OCI-LY7 (cell line): ENCODE measurements at regions not wholly inside any gene's neighbourhood (a gene's known extent, or its start where the extent isn't known, plus 50 kb on each side); places are given as distances from the start of the nearest gene placed in this dataset.
A peak's percentile ranks its signal among the peaks of the same experiment; 100 is the strongest.
"Not testable (repeated sequence)": the region's sequence is repeated elsewhere in the genome, so short reads cannot be mapped to it uniquely, and the experiment has no call there.

Source experiments
- EZH2phosphoT487 ChIP-seq: fragments of 200-600 bp; sonication (generic); IDR thresholded peaks from 2 replicates; pipeline ENCODE4 v1.6.1; 2018; ENCODE audit warnings: low read depth, borderline replicate concordance, mild to moderate bottlenecking, mixed run types, antibody characterized with exemption, low read length, moderate library complexity, mixed read lengths
- TF ChIP-seq, protein P1 (sequence below): fragments of 200-600 bp; sonication (generic); conservative IDR thresholded peaks from 2 replicates; pipeline ENCODE4 v1.5.1; 2014; ENCODE audit warnings: mild to moderate bottlenecking, antibody characterized with exemption, low read length, moderate library complexity, mixed read lengths

- TF ChIP-seq, protein P1, sequence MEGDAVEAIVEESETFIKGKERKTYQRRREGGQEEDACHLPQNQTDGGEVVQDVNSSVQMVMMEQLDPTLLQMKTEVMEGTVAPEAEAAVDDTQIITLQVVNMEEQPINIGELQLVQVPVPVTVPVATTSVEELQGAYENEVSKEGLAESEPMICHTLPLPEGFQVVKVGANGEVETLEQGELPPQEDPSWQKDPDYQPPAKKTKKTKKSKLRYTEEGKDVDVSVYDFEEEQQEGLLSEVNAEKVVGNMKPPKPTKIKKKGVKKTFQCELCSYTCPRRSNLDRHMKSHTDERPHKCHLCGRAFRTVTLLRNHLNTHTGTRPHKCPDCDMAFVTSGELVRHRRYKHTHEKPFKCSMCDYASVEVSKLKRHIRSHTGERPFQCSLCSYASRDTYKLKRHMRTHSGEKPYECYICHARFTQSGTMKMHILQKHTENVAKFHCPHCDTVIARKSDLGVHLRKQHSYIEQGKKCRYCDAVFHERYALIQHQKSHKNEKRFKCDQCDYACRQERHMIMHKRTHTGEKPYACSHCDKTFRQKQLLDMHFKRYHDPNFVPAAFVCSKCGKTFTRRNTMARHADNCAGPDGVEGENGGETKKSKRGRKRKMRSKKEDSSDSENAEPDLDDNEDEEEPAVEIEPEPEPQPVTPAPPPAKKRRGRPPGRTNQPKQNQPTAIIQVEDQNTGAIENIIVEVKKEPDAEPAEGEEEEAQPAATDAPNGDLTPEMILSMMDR: peak; percentile 31
- TF ChIP-seq EZH2phosphoT487: not testable (repeated sequence)
These were observed 65.6 kb upstream of the CLEC6A start for GRCh38 chr12:8390001-8390777.
